ENCODE measurements at regions not wholly inside any gene's neighbourhood (a gene's known extent, or its start where the extent isn't known, plus 50 kb on each side); places are given as distances from the start of the nearest gene placed in this dataset.

DNA sequence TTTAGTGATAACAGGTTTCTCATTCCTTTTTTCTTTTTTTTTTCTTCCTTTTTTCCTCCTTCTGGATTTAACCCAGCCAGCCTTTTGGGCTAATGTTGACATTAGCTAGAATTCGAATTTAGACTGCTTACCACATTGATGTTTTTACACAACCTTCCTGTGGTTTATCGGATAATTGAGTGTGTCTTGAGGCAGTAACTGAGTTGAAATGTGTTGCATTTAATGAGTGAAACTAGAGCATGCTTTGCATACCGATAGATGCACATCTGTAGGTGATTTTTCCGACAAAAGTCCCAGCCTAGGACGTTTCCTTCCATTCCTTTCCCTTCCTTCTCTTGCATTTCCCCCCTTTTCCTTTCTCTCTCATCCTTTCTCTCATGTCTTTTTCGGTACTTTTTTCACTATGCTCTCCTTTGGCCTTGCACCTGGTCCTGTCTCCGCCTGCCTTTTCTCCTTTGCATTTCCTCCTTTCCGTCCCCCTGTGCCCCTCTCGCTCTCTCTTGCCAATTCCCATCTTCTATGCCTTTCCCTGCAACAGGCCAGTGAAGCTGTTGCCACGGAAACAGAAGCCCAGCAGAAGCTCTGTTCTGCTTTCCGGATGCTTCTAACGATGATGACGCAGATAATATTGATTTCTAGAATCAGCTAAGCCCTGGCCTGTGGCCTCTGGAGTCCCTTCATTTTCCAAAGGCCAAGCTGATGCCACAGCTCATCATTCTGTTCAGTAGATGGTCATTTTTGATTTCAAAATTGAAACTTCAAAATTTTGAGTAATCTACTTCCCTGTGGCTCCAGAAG is 76.1 kb downstream of the SLC25A47 start (continued):
- TF ChIP-seq ZMAT4 (CRISPR knock-in tag; IDR thresholded peaks at IDR 0.05) (no peak), E2F1 (CRISPR knock-in tag; IDR thresholded peaks at IDR 0.05) (no peak), EMX1 (CRISPR knock-in tag; IDR thresholded peaks at IDR 0.05) (no peak)

DNA sequence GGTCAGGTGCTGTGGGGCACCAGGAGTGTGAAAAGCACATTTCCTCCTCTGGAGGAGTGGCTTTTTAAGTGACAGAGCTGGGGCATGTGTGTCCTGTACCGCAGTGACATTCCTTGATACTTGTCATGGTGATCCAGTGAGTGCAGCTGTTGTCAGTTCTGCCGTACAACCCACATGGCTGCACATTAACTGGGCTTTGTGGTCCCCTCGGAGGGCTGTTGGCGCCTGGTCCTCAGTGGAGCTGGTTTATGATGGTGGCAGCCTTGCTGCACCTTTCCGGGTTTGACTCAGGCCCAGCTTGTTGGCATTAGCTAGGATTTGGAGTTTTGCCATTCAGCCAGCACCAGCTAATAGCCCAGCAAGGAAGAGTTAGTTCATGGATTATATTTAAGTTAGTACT is 77.0 kb downstream of the SLC25A47 start:
- no peak for ATAC-seq
- 0 out of 2 replicates have a peak overlapping the region, but pooled peaks have one; percentile 11 for H3K27ac Mint-ChIP-seq
- CTCF ChIA-PET, result interaction anchor here (0.6 to 2.9 kb wide), 6 partner anchors 9 to 783 kb away, joined by 3 to 17 read pairs (median 3); no protein-coding TSS in a partner anchor
- no peaks in the 10 kb centered on the region for H3K27me3 Mint-ChIP-seq (ENCODE audit: low read depth)
- H3K4me3 Mint-ChIP-seq, result no peak overlapping the region
- no peaks in the 10 kb centered on the region for H3K9me3 Mint-ChIP-seq
- no peak for DNase-seq (ENCODE audit: low spot score)
- H3K4me1 Mint-ChIP-seq, result peaks cover 65% of the 10 kb centered on the region
- no peaks in the 10 kb centered on the region for H3K36me3 Mint-ChIP-seq
- POLR2A ChIA-PET, result no interaction called here
- TF ChIP-seq, protein P1, sequence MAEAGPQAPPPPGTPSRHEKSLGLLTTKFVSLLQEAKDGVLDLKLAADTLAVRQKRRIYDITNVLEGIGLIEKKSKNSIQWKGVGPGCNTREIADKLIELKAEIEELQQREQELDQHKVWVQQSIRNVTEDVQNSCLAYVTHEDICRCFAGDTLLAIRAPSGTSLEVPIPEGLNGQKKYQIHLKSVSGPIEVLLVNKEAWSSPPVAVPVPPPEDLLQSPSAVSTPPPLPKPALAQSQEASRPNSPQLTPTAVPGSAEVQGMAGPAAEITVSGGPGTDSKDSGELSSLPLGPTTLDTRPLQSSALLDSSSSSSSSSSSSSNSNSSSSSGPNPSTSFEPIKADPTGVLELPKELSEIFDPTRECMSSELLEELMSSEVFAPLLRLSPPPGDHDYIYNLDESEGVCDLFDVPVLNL (CRISPR knock-in tag; IDR thresholded peaks at IDR 0.05; ENCODE audit: borderline replicate concordance, low read depth), result no peak
- TF ChIP-seq FOXK1 (CRISPR knock-in tag; IDR thresholded peaks at IDR 0.05), result no peak
- no peak for TF ChIP-seq ZNF138 (CRISPR knock-in tag; conservative IDR thresholded peaks at IDR 0.05)
- no peak for TF ChIP-seq MLX (CRISPR knock-in tag; IDR thresholded peaks at IDR 0.05)
- no peak for TF ChIP-seq RORB (CRISPR knock-in tag; IDR thresholded peaks at IDR 0.05)
- TF ChIP-seq, protein P2, sequence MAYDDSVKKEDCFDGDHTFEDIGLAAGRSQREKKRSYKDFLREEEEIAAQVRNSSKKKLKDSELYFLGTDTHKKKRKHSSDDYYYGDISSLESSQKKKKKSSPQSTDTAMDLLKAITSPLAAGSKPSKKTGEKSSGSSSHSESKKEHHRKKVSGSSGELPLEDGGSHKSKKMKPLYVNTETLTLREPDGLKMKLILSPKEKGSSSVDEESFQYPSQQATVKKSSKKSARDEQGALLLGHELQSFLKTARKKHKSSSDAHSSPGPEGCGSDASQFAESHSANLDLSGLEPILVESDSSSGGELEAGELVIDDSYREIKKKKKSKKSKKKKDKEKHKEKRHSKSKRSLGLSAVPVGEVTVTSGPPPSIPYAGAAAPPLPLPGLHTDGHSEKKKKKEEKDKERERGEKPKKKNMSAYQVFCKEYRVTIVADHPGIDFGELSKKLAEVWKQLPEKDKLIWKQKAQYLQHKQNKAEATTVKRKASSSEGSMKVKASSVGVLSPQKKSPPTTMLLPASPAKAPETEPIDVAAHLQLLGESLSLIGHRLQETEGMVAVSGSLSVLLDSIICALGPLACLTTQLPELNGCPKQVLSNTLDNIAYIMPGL (CRISPR knock-in tag; IDR thresholded peaks at IDR 0.05), result no peak
- TF ChIP-seq ATF6 (CRISPR knock-in tag; IDR thresholded peaks at IDR 0.05), result no peak
- TF ChIP-seq, protein P3, sequence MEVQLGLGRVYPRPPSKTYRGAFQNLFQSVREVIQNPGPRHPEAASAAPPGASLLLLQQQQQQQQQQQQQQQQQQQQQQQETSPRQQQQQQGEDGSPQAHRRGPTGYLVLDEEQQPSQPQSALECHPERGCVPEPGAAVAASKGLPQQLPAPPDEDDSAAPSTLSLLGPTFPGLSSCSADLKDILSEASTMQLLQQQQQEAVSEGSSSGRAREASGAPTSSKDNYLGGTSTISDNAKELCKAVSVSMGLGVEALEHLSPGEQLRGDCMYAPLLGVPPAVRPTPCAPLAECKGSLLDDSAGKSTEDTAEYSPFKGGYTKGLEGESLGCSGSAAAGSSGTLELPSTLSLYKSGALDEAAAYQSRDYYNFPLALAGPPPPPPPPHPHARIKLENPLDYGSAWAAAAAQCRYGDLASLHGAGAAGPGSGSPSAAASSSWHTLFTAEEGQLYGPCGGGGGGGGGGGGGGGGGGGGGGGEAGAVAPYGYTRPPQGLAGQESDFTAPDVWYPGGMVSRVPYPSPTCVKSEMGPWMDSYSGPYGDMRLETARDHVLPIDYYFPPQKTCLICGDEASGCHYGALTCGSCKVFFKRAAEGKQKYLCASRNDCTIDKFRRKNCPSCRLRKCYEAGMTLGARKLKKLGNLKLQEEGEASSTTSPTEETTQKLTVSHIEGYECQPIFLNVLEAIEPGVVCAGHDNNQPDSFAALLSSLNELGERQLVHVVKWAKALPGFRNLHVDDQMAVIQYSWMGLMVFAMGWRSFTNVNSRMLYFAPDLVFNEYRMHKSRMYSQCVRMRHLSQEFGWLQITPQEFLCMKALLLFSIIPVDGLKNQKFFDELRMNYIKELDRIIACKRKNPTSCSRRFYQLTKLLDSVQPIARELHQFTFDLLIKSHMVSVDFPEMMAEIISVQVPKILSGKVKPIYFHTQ (CRISPR knock-in tag; IDR thresholded peaks at IDR 0.05), result no peak
- no peak for TF ChIP-seq NR3C1 (CRISPR knock-in tag; conservative IDR thresholded peaks at IDR 0.05; ENCODE audit: low read depth)
- no peak for TF ChIP-seq ATF1 (CRISPR knock-in tag; IDR thresholded peaks at IDR 0.05)
- TF ChIP-seq TP53 (CRISPR knock-in tag; IDR thresholded peaks at IDR 0.05), result no peak
- TF ChIP-seq JUN (CRISPR knock-in tag; IDR thresholded peaks at IDR 0.05), result no peak
- TF ChIP-seq, protein P4, sequence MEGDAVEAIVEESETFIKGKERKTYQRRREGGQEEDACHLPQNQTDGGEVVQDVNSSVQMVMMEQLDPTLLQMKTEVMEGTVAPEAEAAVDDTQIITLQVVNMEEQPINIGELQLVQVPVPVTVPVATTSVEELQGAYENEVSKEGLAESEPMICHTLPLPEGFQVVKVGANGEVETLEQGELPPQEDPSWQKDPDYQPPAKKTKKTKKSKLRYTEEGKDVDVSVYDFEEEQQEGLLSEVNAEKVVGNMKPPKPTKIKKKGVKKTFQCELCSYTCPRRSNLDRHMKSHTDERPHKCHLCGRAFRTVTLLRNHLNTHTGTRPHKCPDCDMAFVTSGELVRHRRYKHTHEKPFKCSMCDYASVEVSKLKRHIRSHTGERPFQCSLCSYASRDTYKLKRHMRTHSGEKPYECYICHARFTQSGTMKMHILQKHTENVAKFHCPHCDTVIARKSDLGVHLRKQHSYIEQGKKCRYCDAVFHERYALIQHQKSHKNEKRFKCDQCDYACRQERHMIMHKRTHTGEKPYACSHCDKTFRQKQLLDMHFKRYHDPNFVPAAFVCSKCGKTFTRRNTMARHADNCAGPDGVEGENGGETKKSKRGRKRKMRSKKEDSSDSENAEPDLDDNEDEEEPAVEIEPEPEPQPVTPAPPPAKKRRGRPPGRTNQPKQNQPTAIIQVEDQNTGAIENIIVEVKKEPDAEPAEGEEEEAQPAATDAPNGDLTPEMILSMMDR (IDR thresholded peaks at IDR 0.05), result no peak
- no peak for TF ChIP-seq ESRRA (CRISPR knock-in tag; IDR thresholded peaks at IDR 0.05; ENCODE audit: borderline replicate concordance)
- no peak for TF ChIP-seq CREB1 (CRISPR knock-in tag; IDR thresholded peaks at IDR 0.05)
- no peak for TF ChIP-seq AFF4 (CRISPR knock-in tag; IDR thresholded peaks at IDR 0.05; ENCODE audit: borderline replicate concordance)
